ENCODE measurements at regions not wholly inside any gene's neighbourhood (a gene's known extent, or its start where the extent isn't known, plus 50 kb on each side); places are given as distances from the start of the nearest gene placed in this dataset.

DNA sequence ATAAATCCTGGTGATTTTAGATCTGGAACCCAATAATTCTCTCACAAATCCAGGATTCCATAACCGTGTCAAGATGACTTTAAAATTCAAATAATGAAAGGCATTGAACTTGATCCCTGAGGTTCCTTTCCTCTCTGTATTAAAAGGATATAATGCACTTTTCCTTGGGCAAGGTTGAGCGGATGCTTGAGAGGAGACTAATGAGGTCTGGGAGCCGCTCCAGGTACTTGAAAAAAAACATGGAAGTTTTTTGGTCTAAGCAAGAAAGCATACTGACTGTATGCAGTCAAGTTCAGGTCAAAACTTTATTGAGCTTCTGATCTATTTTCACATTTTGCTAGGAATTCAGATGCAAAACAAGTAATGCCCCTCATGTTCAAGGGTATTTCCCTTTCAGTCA lies 318.5 kb downstream of the RAD51AP2 start:
- no peaks in the 10 kb centered on the region for H3K79me2 ChIP-seq (replicated peaks; ENCODE audit: insufficient read depth, low read length)
- H3K4me2 ChIP-seq (ENCODE audit: low read length): no peak overlapping the region
- TF ChIP-seq POLR2AphosphoS5 (IDR thresholded peaks at IDR 0.05) (no peak), EP300 (conservative IDR thresholded peaks at IDR 0.05; ENCODE audit: poor library complexity, severe bottlenecking) (no peak), MXI1 (conservative IDR thresholded peaks at IDR 0.05; ENCODE audit: poor library complexity, severe bottlenecking) (no peak), RAD21 (conservative IDR thresholded peaks at IDR 0.05) (no peak), TAF1 (IDR thresholded peaks at IDR 0.05; ENCODE audit: low read depth) (no peak), SMC3 (conservative IDR thresholded peaks at IDR 0.05; ENCODE audit: poor library complexity) (no peak), EZH2 (IDR thresholded peaks at IDR 0.05; ENCODE audit: borderline replicate concordance, insufficient read depth, low read length, poor library complexity, severe bottlenecking) (no peak)
- TF ChIP-seq, protein P1, sequence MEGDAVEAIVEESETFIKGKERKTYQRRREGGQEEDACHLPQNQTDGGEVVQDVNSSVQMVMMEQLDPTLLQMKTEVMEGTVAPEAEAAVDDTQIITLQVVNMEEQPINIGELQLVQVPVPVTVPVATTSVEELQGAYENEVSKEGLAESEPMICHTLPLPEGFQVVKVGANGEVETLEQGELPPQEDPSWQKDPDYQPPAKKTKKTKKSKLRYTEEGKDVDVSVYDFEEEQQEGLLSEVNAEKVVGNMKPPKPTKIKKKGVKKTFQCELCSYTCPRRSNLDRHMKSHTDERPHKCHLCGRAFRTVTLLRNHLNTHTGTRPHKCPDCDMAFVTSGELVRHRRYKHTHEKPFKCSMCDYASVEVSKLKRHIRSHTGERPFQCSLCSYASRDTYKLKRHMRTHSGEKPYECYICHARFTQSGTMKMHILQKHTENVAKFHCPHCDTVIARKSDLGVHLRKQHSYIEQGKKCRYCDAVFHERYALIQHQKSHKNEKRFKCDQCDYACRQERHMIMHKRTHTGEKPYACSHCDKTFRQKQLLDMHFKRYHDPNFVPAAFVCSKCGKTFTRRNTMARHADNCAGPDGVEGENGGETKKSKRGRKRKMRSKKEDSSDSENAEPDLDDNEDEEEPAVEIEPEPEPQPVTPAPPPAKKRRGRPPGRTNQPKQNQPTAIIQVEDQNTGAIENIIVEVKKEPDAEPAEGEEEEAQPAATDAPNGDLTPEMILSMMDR (IDR thresholded peaks at IDR 0.05; ENCODE audit: poor library complexity, severe bottlenecking): no peak
- TF ChIP-seq, protein P2, sequence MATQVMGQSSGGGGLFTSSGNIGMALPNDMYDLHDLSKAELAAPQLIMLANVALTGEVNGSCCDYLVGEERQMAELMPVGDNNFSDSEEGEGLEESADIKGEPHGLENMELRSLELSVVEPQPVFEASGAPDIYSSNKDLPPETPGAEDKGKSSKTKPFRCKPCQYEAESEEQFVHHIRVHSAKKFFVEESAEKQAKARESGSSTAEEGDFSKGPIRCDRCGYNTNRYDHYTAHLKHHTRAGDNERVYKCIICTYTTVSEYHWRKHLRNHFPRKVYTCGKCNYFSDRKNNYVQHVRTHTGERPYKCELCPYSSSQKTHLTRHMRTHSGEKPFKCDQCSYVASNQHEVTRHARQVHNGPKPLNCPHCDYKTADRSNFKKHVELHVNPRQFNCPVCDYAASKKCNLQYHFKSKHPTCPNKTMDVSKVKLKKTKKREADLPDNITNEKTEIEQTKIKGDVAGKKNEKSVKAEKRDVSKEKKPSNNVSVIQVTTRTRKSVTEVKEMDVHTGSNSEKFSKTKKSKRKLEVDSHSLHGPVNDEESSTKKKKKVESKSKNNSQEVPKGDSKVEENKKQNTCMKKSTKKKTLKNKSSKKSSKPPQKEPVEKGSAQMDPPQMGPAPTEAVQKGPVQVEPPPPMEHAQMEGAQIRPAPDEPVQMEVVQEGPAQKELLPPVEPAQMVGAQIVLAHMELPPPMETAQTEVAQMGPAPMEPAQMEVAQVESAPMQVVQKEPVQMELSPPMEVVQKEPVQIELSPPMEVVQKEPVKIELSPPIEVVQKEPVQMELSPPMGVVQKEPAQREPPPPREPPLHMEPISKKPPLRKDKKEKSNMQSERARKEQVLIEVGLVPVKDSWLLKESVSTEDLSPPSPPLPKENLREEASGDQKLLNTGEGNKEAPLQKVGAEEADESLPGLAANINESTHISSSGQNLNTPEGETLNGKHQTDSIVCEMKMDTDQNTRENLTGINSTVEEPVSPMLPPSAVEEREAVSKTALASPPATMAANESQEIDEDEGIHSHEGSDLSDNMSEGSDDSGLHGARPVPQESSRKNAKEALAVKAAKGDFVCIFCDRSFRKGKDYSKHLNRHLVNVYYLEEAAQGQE (IDR thresholded peaks at IDR 0.05; ENCODE audit: borderline replicate concordance): no peak
- no peak overlapping the region for H3K4me3 ChIP-seq (ENCODE audit: low read length)
- no peaks in the 10 kb centered on the region for H3K9me2 ChIP-seq (ENCODE audit: insufficient read depth, low read length)
- H2AFZ ChIP-seq (ENCODE audit: low read depth, low read length): no peak overlapping the region
- no peaks in the 10 kb centered on the region for H4K20me1 ChIP-seq (ENCODE audit: insufficient read depth)
- H3K27me3 ChIP-seq (ENCODE audit: insufficient read depth, low read depth, low read length): no peaks in the 10 kb centered on the region
- H3K9ac ChIP-seq (ENCODE audit: low read length): no peak overlapping the region
- H3K27ac ChIP-seq (ENCODE audit: low read length): no peak overlapping the region
- H3K9me3 ChIP-seq (ENCODE audit: low read length): no peaks in the 10 kb centered on the region
- H3F3A ChIP-seq (ENCODE audit: insufficient read depth, low read length, poor library complexity, severe bottlenecking): no peaks in the 10 kb centered on the region
- H3K36me3 ChIP-seq (ENCODE audit: insufficient read depth, low read length): no peaks in the 10 kb centered on the region

DNA sequence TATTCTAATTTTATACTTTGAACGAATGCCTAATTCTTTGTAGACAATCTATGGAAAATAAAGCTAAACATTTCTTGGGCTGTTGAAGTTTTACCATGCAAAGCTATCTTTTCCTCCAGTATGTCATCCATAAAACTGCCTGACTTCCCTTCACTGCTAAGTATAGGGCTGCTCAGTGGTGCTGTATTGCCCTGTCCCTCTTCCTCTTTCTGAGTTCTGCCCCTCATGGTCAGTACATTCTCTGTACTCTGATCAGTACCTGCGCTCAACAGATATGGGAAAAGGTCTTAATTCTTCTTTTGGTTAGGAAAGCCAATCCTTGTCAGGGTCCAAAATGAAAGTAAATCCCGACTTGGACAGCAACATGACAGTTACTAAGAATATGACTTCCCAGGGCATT lies 321.9 kb downstream of the RAD51AP2 start:
- H3K9me2 ChIP-seq (ENCODE audit: insufficient read depth, low read length): no peaks in the 10 kb centered on the region
- no peak overlapping the region for H3K27ac ChIP-seq (ENCODE audit: low read length)
- H2AFZ ChIP-seq (ENCODE audit: low read depth, low read length): no peak overlapping the region
- no peak overlapping the region for H3K4me3 ChIP-seq (ENCODE audit: low read length)
- no peak overlapping the region for H3K4me2 ChIP-seq (ENCODE audit: low read length)
- H3K79me2 ChIP-seq (replicated peaks; ENCODE audit: insufficient read depth, low read length): no peaks in the 10 kb centered on the region
- H3K9ac ChIP-seq (ENCODE audit: low read length): no peak overlapping the region
- H3F3A ChIP-seq (ENCODE audit: insufficient read depth, low read length, poor library complexity, severe bottlenecking): no peaks in the 10 kb centered on the region
- H3K36me3 ChIP-seq (ENCODE audit: insufficient read depth, low read length): no peaks in the 10 kb centered on the region
- no peaks in the 10 kb centered on the region for H3K9me3 ChIP-seq (ENCODE audit: low read length)
- TF ChIP-seq MXI1 (conservative IDR thresholded peaks at IDR 0.05; ENCODE audit: poor library complexity, severe bottlenecking) (no peak), TAF1 (IDR thresholded peaks at IDR 0.05; ENCODE audit: low read depth) (no peak), POLR2AphosphoS5 (IDR thresholded peaks at IDR 0.05) (no peak), RAD21 (conservative IDR thresholded peaks at IDR 0.05) (no peak), EZH2 (IDR thresholded peaks at IDR 0.05; ENCODE audit: borderline replicate concordance, insufficient read depth, low read length, poor library complexity, severe bottlenecking) (no peak), SMC3 (conservative IDR thresholded peaks at IDR 0.05; ENCODE audit: poor library complexity) (no peak), EP300 (conservative IDR thresholded peaks at IDR 0.05; ENCODE audit: poor library complexity, severe bottlenecking) (no peak)
- TF ChIP-seq, protein P1 (IDR thresholded peaks at IDR 0.05; ENCODE audit: poor library complexity, severe bottlenecking): no peak
- TF ChIP-seq, protein P2 (IDR thresholded peaks at IDR 0.05; ENCODE audit: borderline replicate concordance): no peak
- no peaks in the 10 kb centered on the region for H3K27me3 ChIP-seq (ENCODE audit: insufficient read depth, low read depth, low read length)
- no peaks in the 10 kb centered on the region for H4K20me1 ChIP-seq (ENCODE audit: insufficient read depth)

Data from neural cell (in vitro differentiated cells).